ENCODE measurements at regions not wholly inside any gene's neighbourhood (a gene's known extent, or its start where the extent isn't known, plus 50 kb on each side); places are given as distances from the start of the nearest gene placed in this dataset.

DNA sequence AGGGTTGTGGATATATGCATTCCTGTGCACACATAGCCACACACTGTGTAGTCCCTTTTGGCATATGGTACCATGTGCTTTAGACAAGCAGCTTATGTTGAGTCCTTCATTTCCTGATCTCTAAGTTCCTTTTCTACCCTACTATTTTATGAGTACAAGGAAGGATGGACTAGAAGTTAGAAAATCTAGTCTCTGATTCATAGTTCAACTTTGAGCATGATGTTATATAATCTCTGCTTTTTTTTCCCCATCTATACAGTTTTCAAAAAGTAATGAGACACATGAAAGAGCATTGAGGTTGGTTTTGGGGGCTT lies 123.6 kb downstream of the PLEKHG1 start:
- Histone ChIP-seq H2AK5ac (ENCODE audit: low read length) (no peak overlapping the region), H2BK5ac (ENCODE audit: low read depth, low read length, poor library complexity) (no peak overlapping the region), H3K4me2 (ENCODE audit: low read length) (no peak overlapping the region), H3K14ac (ENCODE audit: low read length) (no peak overlapping the region), H3K9ac (ENCODE audit: low read length) (no peak overlapping the region), H3K79me2 (ENCODE audit: control insufficient read depth, insufficient read depth, low read length, poor library complexity) (no peaks in the 10 kb centered on the region), H3K79me1 (ENCODE audit: low read length) (peaks cover 9% of the 10 kb centered on the region), H3K18ac (ENCODE audit: low read length) (no peak overlapping the region), H4K8ac (ENCODE audit: low read depth, low read length) (no peak overlapping the region), H2AFZ (ENCODE audit: insufficient read depth, low read length, poor library complexity) (no peak overlapping the region), H3K4ac (ENCODE audit: low read depth, low read length) (no peak overlapping the region), H3K36me3 (ENCODE audit: control insufficient read depth in 1 of 2, insufficient read depth in 2 of 2, low read length in 2 of 2) (no peaks in the 10 kb centered on the region), H2BK12ac (ENCODE audit: low read length) (no peak overlapping the region), H3K9me3 (ENCODE audit: insufficient read depth, low read depth, low read length) (no peaks in the 10 kb centered on the region), H4K12ac (ENCODE audit: low read depth, low read length) (no peak overlapping the region), H2BK120ac (ENCODE audit: insufficient read depth, low read length, poor library complexity) (no peak overlapping the region), H3K27me3 (ENCODE audit: insufficient read depth, low read length) (no peaks in the 10 kb centered on the region), H3K4me3 (ENCODE audit: low read depth, low read length) (no peak overlapping the region), H4K91ac (ENCODE audit: low read depth, low read length) (no peak overlapping the region), H3K23ac (ENCODE audit: low read length) (no peak overlapping the region), H3K4me1 (ENCODE audit: control insufficient read depth in 1 of 2, insufficient read depth in 2 of 2, low read length in 2 of 2) (peaks cover 10 to 21% of the 10 kb centered on the region in 2 experiments), H3K27ac (ENCODE audit: low read depth, low read length) (no peak overlapping the region)
- DNase-seq = no peak

DNA sequence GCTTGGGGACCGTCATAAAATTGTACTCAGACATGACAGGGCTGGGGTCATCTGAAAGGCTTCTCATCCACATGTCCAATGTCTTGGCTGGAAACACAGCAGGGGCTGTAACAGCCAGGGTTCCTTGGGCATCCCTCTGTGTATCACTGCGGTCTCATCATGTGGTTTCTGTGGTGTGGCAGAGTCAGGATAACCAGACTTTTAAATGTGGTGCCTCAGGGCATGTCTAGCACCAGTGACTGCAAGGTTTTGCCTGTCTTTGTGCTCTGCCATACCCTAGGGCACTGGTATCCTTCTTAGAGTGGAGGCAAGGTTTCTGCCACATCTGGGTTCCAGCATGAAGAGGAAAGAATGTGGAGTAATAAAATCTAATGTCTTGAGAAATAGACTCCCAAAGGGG lies 124.2 kb downstream of the PLEKHG1 start:
- Histone ChIP-seq H3K36me3 (ENCODE audit: control insufficient read depth in 1 of 2, insufficient read depth in 2 of 2, low read length in 2 of 2) (no peaks in the 10 kb centered on the region), H3K4me1 (ENCODE audit: control insufficient read depth in 1 of 2, insufficient read depth in 2 of 2, low read length in 2 of 2) (peaks cover 10 to 21% of the 10 kb centered on the region in 2 experiments), H3K9me3 (ENCODE audit: insufficient read depth, low read depth, low read length) (no peaks in the 10 kb centered on the region), H3K9ac (ENCODE audit: low read length) (no peak overlapping the region), H3K4me2 (ENCODE audit: low read length) (peak overlapping the region; percentile 17), H3K14ac (ENCODE audit: low read length) (no peak overlapping the region), H2BK12ac (ENCODE audit: low read length) (no peak overlapping the region), H4K91ac (ENCODE audit: low read depth, low read length) (no peak overlapping the region), H3K27ac (ENCODE audit: low read depth, low read length) (no peak overlapping the region), H3K79me1 (ENCODE audit: low read length) (peaks cover 9% of the 10 kb centered on the region), H3K4ac (ENCODE audit: low read depth, low read length) (no peak overlapping the region), H4K12ac (ENCODE audit: low read depth, low read length) (no peak overlapping the region), H3K79me2 (ENCODE audit: control insufficient read depth, insufficient read depth, low read length, poor library complexity) (no peaks in the 10 kb centered on the region), H2AK5ac (ENCODE audit: low read length) (no peak overlapping the region), H2BK5ac (ENCODE audit: low read depth, low read length, poor library complexity) (peak overlapping the region; percentile 16), H4K8ac (ENCODE audit: low read depth, low read length) (no peak overlapping the region), H3K4me3 (ENCODE audit: low read depth, low read length) (no peak overlapping the region), H2BK120ac (ENCODE audit: insufficient read depth, low read length, poor library complexity) (no peak overlapping the region), H3K23ac (ENCODE audit: low read length) (no peak overlapping the region), H2AFZ (ENCODE audit: insufficient read depth, low read length, poor library complexity) (no peak overlapping the region), H3K18ac (ENCODE audit: low read length) (no peak overlapping the region), H3K27me3 (ENCODE audit: insufficient read depth, low read length) (no peaks in the 10 kb centered on the region)
- no CpG with 5 or more reads among the region's 2 CpGs for WGBS (ENCODE audit: extremely low coverage, insufficient coverage, insufficient read length)
- DNase-seq = no peak

GRCh38 chr6:150725795-150726194 lies 126.1 kb downstream of the PLEKHG1 start:
- H3K4me2 ChIP-seq (ENCODE audit: low read length) = no peak overlapping the region
- H3K23ac ChIP-seq (ENCODE audit: low read length) = no peak overlapping the region
- no peaks in the 10 kb centered on the region for H3K27me3 ChIP-seq (ENCODE audit: insufficient read depth, low read length)
- no peak overlapping the region for H2AK5ac ChIP-seq (ENCODE audit: low read length)
- H3K9me3 ChIP-seq (ENCODE audit: insufficient read depth, low read depth, low read length) = peaks cover 1% of the 10 kb centered on the region
- no peaks in the 10 kb centered on the region for H3K79me2 ChIP-seq (ENCODE audit: control insufficient read depth, insufficient read depth, low read length, poor library complexity)
- H3K27ac ChIP-seq (ENCODE audit: low read depth, low read length) = no peak overlapping the region
- H3K9ac ChIP-seq (ENCODE audit: low read length) = no peak overlapping the region
- H3K4ac ChIP-seq (ENCODE audit: low read depth, low read length) = no peak overlapping the region
- no peak overlapping the region for H2BK12ac ChIP-seq (ENCODE audit: low read length)
- no peak overlapping the region for H4K12ac ChIP-seq (ENCODE audit: low read depth, low read length)
- no peak overlapping the region for H3K18ac ChIP-seq (ENCODE audit: low read length)
- peaks cover 5% of the 10 kb centered on the region for H3K79me1 ChIP-seq (ENCODE audit: low read length)
- no peak overlapping the region for H4K91ac ChIP-seq (ENCODE audit: low read depth, low read length)
- no peak overlapping the region for H2AFZ ChIP-seq (ENCODE audit: insufficient read depth, low read length, poor library complexity)
- H2BK5ac ChIP-seq (ENCODE audit: low read depth, low read length, poor library complexity) = no peak overlapping the region
- H3K36me3 ChIP-seq (ENCODE audit: control insufficient read depth in 1 of 2, insufficient read depth in 2 of 2, low read length in 2 of 2) = no peaks in the 10 kb centered on the region
- H4K8ac ChIP-seq (ENCODE audit: low read depth, low read length) = no peak overlapping the region
- no CpG with 5 or more reads among the region's 1 CpG for WGBS (ENCODE audit: extremely low coverage, insufficient coverage, insufficient read length)
- no peak overlapping the region for H3K4me3 ChIP-seq (ENCODE audit: low read depth, low read length)
- no peak for DNase-seq
- no peak overlapping the region for H3K14ac ChIP-seq (ENCODE audit: low read length)
- no peak overlapping the region for H2BK120ac ChIP-seq (ENCODE audit: insufficient read depth, low read length, poor library complexity)
- H3K4me1 ChIP-seq (ENCODE audit: control insufficient read depth in 1 of 2, insufficient read depth in 2 of 2, low read length in 2 of 2) = peaks cover 6 to 15% of the 10 kb centered on the region in 2 experiments

DNA sequence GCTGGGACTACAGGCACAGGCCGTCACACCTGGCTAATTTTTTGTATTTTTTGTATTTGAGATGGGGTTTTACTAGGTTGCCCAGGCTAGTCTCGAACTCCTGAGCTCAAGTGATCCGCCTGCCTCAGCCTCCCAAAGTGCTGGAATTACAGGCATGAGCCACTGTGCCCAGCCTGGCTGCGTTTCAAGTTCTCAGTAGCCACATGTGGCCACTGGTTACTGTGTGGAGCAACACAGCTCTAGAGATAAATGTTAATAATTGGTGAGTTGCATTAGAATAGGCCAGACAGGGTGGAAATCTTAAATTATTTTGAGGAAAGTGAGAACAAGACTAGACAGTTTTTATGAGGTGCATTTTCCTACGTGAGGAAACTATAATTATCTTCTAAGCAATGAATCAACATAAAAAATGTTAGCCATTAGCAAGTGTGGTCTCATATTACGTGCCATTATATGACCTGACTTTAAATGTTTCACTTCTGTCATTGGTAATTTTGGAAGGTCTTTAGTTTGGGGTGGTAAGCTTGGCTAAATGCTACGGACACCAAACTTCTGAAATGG lies 129.6 kb downstream of the PLEKHG1 start:
- no peak overlapping the region for H3K27ac ChIP-seq (ENCODE audit: low read depth, low read length)
- H3K4ac ChIP-seq (ENCODE audit: low read depth, low read length) = no peak overlapping the region
- H3K27me3 ChIP-seq (ENCODE audit: insufficient read depth, low read length) = no peaks in the 10 kb centered on the region
- H3K14ac ChIP-seq (ENCODE audit: low read length) = no peak overlapping the region
- H3K9me3 ChIP-seq (ENCODE audit: insufficient read depth, low read depth, low read length) = peaks cover 1% of the 10 kb centered on the region
- no peak overlapping the region for H3K23ac ChIP-seq (ENCODE audit: low read length)
- H3K36me3 ChIP-seq (ENCODE audit: control insufficient read depth in 1 of 2, insufficient read depth in 2 of 2, low read length in 2 of 2) = peaks cover 4 to 6% of the 10 kb centered on the region in 2 experiments
- H3K18ac ChIP-seq (ENCODE audit: low read length) = no peak overlapping the region
- H4K91ac ChIP-seq (ENCODE audit: low read depth, low read length) = no peak overlapping the region
- no peak overlapping the region for H4K12ac ChIP-seq (ENCODE audit: low read depth, low read length)
- H2BK5ac ChIP-seq (ENCODE audit: low read depth, low read length, poor library complexity) = no peak overlapping the region
- peak overlapping the region; percentile 40 for H2AK5ac ChIP-seq (ENCODE audit: low read length)
- H3K79me2 ChIP-seq (ENCODE audit: control insufficient read depth, insufficient read depth, low read length, poor library complexity) = no peaks in the 10 kb centered on the region
- H3K4me3 ChIP-seq (ENCODE audit: low read depth, low read length) = no peak overlapping the region
- H4K8ac ChIP-seq (ENCODE audit: low read depth, low read length) = no peak overlapping the region
- no peak overlapping the region for H2BK12ac ChIP-seq (ENCODE audit: low read length)
- no peak for DNase-seq
- H3K4me2 ChIP-seq (ENCODE audit: low read length) = no peak overlapping the region
- no peaks in the 10 kb centered on the region for H3K79me1 ChIP-seq (ENCODE audit: low read length)
- peaks cover 0 to under 1% of the 10 kb centered on the region in 2 experiments for H3K4me1 ChIP-seq (ENCODE audit: control insufficient read depth in 1 of 2, insufficient read depth in 2 of 2, low read length in 2 of 2)
- H3K9ac ChIP-seq (ENCODE audit: low read length) = no peak overlapping the region
- WGBS (ENCODE audit: extremely low coverage, insufficient coverage, insufficient read length) = no CpG with 5 or more reads among the region's 7 CpGs
- no peak overlapping the region for H2AFZ ChIP-seq (ENCODE audit: insufficient read depth, low read length, poor library complexity)
- no peak overlapping the region for H2BK120ac ChIP-seq (ENCODE audit: insufficient read depth, low read length, poor library complexity)
